Suprapubic skin (tissue), 4 donors: ENCODE measurements at regions not wholly inside any gene's neighbourhood (a gene's known extent, or its start where the extent isn't known, plus 50 kb on each side); places are given as distances from the start of the nearest gene placed in this dataset.

Source experiments
- CTCF ChIP-seq, 2 donors: fragments of 200-600 bp in 1 of 2; fragments of 450-650 bp in 1 of 2; sonication (generic) in 1 of 2; IDR thresholded peaks; one replicate each; pipeline ENCODE4 v1.5.1; 2016 to 2019; ENCODE audit warnings: antibody characterized with exemption in 2 of 2, mild to moderate bottlenecking in 1 of 2, moderate library complexity in 1 of 2
- EP300 ChIP-seq: sonication (generic); formaldehyde crosslinking; IDR thresholded peaks from one replicate; pipeline ENCODE4 v1.6.1; 2017; ENCODE audit warnings: antibody characterized with exemption
- POLR2A ChIP-seq, 2 donors: fragments of 450-650 bp; IDR thresholded peaks; one replicate each; pipeline ENCODE4 v1.6.1; 2017; ENCODE audit warnings: antibody characterized with exemption in 2 of 2, mild to moderate bottlenecking in 2 of 2, moderate library complexity in 2 of 2
- POLR2AphosphoS5 ChIP-seq, 3 donors: sonication (generic); formaldehyde crosslinking; IDR thresholded peaks; one replicate each; pipeline ENCODE4 v1.6.1; 2017; ENCODE audit warnings: antibody characterized with exemption in 3 of 3

DNA sequence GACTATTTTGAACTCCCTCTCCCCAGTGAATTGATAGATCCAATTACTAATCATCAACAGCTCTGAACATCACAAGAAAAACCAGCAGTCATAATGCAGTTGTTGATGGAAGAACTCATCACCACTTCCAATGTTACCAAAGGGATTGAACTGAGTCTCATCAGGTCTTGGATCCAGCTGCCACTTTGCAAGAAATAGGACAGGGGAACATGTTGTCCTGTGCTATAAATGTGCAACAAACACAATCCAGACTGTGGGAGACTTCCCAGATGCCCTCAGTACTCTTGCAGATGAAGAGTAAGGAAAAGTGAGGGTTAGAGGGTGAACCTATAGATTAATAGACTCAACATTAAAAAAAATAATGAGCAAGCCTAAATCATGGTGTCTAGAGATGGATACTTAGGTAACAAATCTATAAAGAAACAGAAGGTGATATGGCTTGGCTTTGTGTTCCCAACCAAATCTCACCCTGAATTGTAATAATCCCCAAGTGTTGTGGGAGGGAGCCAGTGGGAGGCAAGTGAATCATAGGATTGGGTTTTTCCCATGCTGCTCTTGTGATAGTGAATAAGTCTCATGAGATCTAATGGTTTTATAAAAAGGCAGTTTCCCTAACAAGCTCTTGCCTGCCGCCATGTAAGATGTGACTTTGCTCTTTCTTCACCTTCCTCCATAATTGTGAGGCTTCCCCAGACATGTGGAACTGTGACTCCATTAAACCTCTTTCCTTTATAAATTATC lies 63.4 kb upstream of the PAPPA start:
- TF ChIP-seq CTCF (IDR thresholded peaks at IDR 0.05) (no peak), POLR2AphosphoS5 (IDR thresholded peaks at IDR 0.05) (peak in 1 of 3 donors; percentile 68), POLR2A (IDR thresholded peaks at IDR 0.05) (no peak), EP300 (no peak)
